ENCODE measurements at regions not wholly inside any gene's neighbourhood (a gene's known extent, or its start where the extent isn't known, plus 50 kb on each side); places are given as distances from the start of the nearest gene placed in this dataset.

DNA sequence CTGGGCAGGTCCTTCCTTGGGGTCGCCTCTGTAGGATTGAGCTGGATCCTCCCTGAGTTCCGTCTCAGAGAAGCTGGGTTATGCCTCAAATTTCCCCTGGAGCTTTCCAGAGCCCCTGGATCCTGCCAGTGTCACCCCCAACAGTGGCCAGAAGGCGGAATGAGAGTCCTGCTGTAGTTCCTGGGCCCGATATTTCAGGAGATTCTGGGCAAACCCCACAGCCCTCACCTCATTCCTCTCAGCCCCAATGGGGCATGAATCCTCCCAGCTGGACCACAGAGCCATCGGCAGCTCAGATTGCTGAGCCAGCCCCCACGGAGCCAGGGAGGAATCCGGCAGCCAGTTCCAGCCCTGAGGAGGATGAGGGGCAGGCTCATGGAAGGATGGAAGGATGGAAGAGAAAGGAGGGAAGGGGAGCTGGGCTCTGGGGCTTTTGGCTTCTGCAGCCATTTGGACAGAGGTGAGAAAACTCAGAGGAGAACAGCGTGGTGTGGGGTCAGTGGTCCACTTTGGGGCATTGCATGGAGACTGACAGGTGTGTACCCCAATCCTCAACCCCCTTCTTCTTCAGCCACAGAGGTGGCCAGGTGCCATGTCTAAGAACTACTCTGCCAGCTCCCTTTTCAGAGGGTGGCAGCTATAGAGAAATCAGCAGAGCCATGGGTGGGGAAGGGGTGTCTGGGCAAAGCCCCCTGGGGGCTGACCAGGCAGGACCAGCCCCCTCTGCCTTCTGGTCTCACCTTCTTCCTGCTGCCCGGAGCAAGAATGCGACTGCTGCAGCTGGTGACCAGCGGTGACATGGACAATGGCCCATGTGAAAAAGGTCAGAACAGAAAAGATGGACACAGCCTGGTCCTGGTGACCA, 867.6 kb downstream of the TBC1D22A start:
- TF ChIP-seq, protein P1, sequence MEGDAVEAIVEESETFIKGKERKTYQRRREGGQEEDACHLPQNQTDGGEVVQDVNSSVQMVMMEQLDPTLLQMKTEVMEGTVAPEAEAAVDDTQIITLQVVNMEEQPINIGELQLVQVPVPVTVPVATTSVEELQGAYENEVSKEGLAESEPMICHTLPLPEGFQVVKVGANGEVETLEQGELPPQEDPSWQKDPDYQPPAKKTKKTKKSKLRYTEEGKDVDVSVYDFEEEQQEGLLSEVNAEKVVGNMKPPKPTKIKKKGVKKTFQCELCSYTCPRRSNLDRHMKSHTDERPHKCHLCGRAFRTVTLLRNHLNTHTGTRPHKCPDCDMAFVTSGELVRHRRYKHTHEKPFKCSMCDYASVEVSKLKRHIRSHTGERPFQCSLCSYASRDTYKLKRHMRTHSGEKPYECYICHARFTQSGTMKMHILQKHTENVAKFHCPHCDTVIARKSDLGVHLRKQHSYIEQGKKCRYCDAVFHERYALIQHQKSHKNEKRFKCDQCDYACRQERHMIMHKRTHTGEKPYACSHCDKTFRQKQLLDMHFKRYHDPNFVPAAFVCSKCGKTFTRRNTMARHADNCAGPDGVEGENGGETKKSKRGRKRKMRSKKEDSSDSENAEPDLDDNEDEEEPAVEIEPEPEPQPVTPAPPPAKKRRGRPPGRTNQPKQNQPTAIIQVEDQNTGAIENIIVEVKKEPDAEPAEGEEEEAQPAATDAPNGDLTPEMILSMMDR (IDR thresholded peaks at IDR 0.05), result no peak
- Mint-ChIP-seq H3K27ac (no peak overlapping the region), H3K27me3 (ENCODE audit: insufficient read depth) (peaks cover 3% of the 10 kb centered on the region; the same call in 1 of the 2 replicates), H3K4me1 (ENCODE audit: low read depth) (no peaks in the 10 kb centered on the region), H3K4me3 (no peak overlapping the region), H3K9me3 (peaks cover 70% of the 10 kb centered on the region), H3K36me3 (ENCODE audit: low read depth) (peaks cover 8% of the 10 kb centered on the region; the same call in 1 of the 2 replicates)
- DNase-seq, result no peak

DNA sequence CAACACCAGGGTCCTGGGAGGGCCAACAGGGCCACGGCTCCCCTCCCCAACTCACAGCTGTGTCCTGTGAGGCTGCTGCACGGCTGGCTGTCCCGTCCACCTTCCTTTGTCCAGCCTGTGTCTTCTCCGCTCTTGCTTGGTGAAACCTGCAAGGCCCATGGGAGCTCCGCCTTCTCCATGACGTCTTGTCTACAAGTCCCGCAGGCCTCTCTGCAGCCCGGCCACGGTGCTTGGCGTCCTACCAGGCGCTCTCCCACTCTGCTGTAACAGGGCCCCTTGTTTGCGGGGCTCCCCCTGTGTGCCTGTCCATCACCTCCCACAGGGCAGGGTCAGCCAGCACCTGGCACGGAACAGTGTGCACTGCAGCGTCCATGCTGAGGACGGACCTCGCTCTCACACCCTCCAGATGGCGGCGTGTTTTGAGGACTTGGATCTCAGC, 866.8 kb downstream of the TBC1D22A start:
- TF ChIP-seq, protein P1 (IDR thresholded peaks at IDR 0.05), result no peak
- Mint-ChIP-seq H3K36me3 (ENCODE audit: low read depth) (peaks cover 8% of the 10 kb centered on the region; the same call in 1 of the 2 replicates), H3K27me3 (ENCODE audit: insufficient read depth) (peaks cover 3% of the 10 kb centered on the region; the same call in 1 of the 2 replicates), H3K4me3 (no peak overlapping the region), H3K4me1 (ENCODE audit: low read depth) (no peaks in the 10 kb centered on the region), H3K27ac (no peak overlapping the region), H3K9me3 (peaks cover 71% of the 10 kb centered on the region)
- no peak for DNase-seq

DNA sequence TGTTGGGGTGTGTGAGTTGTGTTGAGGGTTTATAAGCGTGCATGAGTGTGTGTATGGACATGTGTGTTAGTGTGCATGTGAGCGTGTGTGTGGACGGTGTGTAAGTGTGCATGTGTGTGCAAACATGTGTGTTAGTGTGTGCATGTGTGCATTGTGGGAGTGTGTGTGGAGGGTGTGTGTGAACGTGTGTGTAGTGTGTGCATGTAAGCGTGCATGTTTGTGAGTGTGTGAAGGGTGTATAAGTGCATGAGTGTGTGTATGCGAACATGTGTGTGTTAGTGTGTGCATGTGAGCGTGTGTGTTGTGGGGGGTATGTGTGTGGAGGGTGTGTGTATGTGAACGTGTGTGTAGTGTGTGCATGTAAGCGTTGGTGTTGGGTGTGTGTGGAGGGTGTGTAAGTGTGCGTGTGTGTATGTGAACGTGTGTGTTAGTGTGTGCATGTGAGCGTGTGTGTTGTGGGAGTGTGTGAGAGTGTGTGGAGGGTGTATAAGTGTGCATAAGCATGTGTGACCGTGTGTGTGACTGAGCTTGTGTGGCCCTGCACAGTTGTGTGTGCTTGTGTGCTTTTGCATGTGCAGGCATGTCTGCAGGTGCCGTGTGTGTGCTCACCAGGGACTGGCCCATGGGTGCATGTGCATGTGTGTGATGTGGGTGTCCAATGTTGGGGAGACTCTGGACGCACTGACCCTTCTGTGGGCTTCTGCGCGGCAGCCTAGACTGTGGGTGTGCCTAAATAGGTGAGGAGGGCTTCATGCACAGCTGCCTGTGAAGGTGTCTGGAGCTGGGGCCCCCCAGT, 866.2 kb downstream of the TBC1D22A start:
- TF ChIP-seq, protein P1 (IDR thresholded peaks at IDR 0.05), result no peak
- Mint-ChIP-seq H3K36me3 (ENCODE audit: low read depth) (peaks cover 8% of the 10 kb centered on the region; the same call in 1 of the 2 replicates), H3K4me1 (ENCODE audit: low read depth) (no peaks in the 10 kb centered on the region), H3K9me3 (peaks cover 72% of the 10 kb centered on the region), H3K4me3 (no peak overlapping the region), H3K27me3 (ENCODE audit: insufficient read depth) (peaks cover 3% of the 10 kb centered on the region; the same call in 1 of the 2 replicates), H3K27ac (no peak overlapping the region)
- DNase-seq, result no peak

DNA sequence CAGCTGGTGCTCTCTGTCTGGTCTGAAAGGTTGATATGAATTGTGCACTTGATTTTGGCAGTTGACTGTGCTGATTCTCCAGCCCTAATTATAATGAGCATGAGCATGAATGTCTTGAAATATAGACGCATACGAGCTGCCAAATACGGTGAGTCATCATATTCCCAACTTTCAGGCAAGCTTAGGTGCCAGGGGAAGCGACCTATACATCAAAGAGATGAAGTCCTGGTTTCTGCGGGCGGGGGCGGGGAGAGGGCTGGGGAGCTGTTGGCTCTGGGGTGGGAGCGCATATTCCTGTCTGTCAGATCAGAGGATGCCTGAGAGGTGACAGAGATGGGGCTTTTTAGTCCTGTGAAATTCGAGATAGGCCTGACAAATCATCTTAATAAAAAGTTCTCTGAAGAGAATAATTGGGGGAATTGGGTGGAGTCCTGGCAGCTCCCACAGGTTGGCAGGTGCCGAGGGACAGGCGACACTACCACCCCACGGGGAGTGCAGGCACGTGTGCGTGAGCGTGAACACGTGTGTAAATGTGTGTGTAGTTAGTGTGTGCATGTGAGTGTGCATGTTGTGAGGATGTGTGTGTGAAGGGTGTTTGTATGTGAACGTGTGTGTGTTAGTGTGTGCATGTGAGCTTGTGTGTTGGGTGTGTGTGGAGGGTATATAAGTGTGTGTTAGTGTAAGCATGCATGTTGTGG, 865.3 kb downstream of the TBC1D22A start:
- TF ChIP-seq, protein P1 (IDR thresholded peaks at IDR 0.05), result no peak
- H3K4me3 Mint-ChIP-seq, result no peak overlapping the region
- H3K36me3 Mint-ChIP-seq (ENCODE audit: low read depth), result peaks cover 8% of the 10 kb centered on the region; the same call in 1 of the 2 replicates
- H3K27me3 Mint-ChIP-seq (ENCODE audit: insufficient read depth), result peaks cover 3% of the 10 kb centered on the region; the same call in 1 of the 2 replicates
- no peak overlapping the region for H3K27ac Mint-ChIP-seq
- no peaks in the 10 kb centered on the region for H3K4me1 Mint-ChIP-seq (ENCODE audit: low read depth)
- peaks cover 66% of the 10 kb centered on the region for H3K9me3 Mint-ChIP-seq
- DNase-seq, result no peak
